Uterus (tissue), 2 donors: ENCODE measurements at regions not wholly inside any gene's neighbourhood (a gene's known extent, or its start where the extent isn't known, plus 50 kb on each side); places are given as distances from the start of the nearest gene placed in this dataset.

Experiments used
- POLR2A ChIP-seq, 2 donors: fragments of 450-650 bp; IDR thresholded peaks; one replicate each; pipeline ENCODE4 v1.6.1; 2016; ENCODE audit warnings: antibody characterized with exemption in 2 of 2, mild to moderate bottlenecking in 1 of 2, moderate library complexity in 1 of 2
- TF ChIP-seq, protein P1 (sequence below), 4 experiments: fragments of 200-600 bp in 2 of 4; fragments of 450-650 bp in 2 of 4; sonication (generic) in 2 of 4; IDR thresholded peaks; one replicate each; pipeline ENCODE4 v1.5.1; 2016 to 2019; ENCODE audit warnings: antibody characterized with exemption in 4 of 4, mild to moderate bottlenecking in 2 of 4, moderate library complexity in 1 of 4

DNA sequence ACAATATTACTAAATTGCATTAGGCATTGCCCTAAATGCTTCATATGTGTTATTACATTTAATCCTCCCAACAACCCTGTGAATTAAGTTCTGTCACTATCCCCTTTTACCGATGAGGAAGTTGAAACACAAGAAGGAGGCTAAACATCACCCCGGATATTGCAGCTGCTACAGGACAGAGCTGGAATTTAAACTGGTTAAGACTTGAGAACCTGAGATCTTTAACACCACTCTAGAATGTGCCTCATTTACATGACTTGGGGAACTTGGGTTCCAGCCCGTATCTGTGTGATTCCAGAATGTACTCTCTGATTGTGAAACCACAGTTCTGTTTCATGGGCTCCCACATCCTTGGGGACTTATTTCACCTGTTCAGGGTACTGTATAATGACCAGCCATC, 165.1 kb upstream of the PPARGC1A start:
- TF ChIP-seq, protein P1, sequence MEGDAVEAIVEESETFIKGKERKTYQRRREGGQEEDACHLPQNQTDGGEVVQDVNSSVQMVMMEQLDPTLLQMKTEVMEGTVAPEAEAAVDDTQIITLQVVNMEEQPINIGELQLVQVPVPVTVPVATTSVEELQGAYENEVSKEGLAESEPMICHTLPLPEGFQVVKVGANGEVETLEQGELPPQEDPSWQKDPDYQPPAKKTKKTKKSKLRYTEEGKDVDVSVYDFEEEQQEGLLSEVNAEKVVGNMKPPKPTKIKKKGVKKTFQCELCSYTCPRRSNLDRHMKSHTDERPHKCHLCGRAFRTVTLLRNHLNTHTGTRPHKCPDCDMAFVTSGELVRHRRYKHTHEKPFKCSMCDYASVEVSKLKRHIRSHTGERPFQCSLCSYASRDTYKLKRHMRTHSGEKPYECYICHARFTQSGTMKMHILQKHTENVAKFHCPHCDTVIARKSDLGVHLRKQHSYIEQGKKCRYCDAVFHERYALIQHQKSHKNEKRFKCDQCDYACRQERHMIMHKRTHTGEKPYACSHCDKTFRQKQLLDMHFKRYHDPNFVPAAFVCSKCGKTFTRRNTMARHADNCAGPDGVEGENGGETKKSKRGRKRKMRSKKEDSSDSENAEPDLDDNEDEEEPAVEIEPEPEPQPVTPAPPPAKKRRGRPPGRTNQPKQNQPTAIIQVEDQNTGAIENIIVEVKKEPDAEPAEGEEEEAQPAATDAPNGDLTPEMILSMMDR (IDR thresholded peaks at IDR 0.05), result no peak
- no peak for TF ChIP-seq POLR2A (IDR thresholded peaks at IDR 0.05)
